ENCODE measurements at regions not wholly inside any gene's neighbourhood (a gene's known extent, or its start where the extent isn't known, plus 50 kb on each side); places are given as distances from the start of the nearest gene placed in this dataset.

GRCh38 chr4:33422656-33423055 lies 2702.5 kb downstream of the PCDH7 start:
- H3K27me3 ChIP-seq = no peaks in the 10 kb centered on the region
- TF ChIP-seq CTCF (IDR thresholded peaks at IDR 0.05; ENCODE audit: low read depth, low read length) = no peak
- DNase-seq (ENCODE audit: low read depth in 1 of 2, low spot score in 1 of 2) = no peak
- H3K27ac ChIP-seq = no peak overlapping the region
- no peaks in the 10 kb centered on the region for H3K36me3 ChIP-seq
- no peak overlapping the region for H3K4me3 ChIP-seq
- no peaks in the 10 kb centered on the region for H3K9me3 ChIP-seq (ENCODE audit: low read depth)
- H3K4me1 ChIP-seq (ENCODE audit: low read depth) = no peaks in the 10 kb centered on the region

GRCh38 chr4:33425936-33426335 lies 2705.8 kb downstream of the PCDH7 start:
- no peaks in the 10 kb centered on the region for H3K36me3 ChIP-seq
- H3K4me3 ChIP-seq = no peak overlapping the region
- no peak for DNase-seq (ENCODE audit: low read depth in 1 of 2, low spot score in 1 of 2)
- H3K27me3 ChIP-seq = no peaks in the 10 kb centered on the region
- no peak overlapping the region for H3K27ac ChIP-seq
- no peaks in the 10 kb centered on the region for H3K4me1 ChIP-seq (ENCODE audit: low read depth)
- TF ChIP-seq CTCF (IDR thresholded peaks at IDR 0.05; ENCODE audit: low read depth, low read length) = no peak
- H3K9me3 ChIP-seq (ENCODE audit: low read depth) = no peaks in the 10 kb centered on the region

- no peak for TF ChIP-seq CTCF (IDR thresholded peaks at IDR 0.05; ENCODE audit: low read depth, low read length)
- Histone ChIP-seq H3K27me3 (no peaks in the 10 kb centered on the region), H3K27ac (no peak overlapping the region), H3K4me1 (ENCODE audit: low read depth) (no peaks in the 10 kb centered on the region), H3K9me3 (ENCODE audit: low read depth) (no peaks in the 10 kb centered on the region), H3K36me3 (no peaks in the 10 kb centered on the region), H3K4me3 (no peak overlapping the region)
- no peak for DNase-seq (ENCODE audit: low read depth in 1 of 2, low spot score in 1 of 2)
Observed at GRCh38 chr4:33427676-33428075, 2707.5 kb downstream of the PCDH7 start.

GRCh38 chr4:33429971-33430370 lies 2709.8 kb downstream of the PCDH7 start:
- H3K27ac ChIP-seq = no peak overlapping the region
- TF ChIP-seq CTCF (IDR thresholded peaks at IDR 0.05; ENCODE audit: low read depth, low read length) = no peak

GRCh38 chr4:33437406-33437805 lies 2717.2 kb downstream of the PCDH7 start:
- no peaks in the 10 kb centered on the region for H3K4me1 ChIP-seq (ENCODE audit: low read depth)
- no peak overlapping the region for H3K27ac ChIP-seq
- TF ChIP-seq CTCF (IDR thresholded peaks at IDR 0.05; ENCODE audit: low read depth, low read length) = no peak
- DNase-seq (ENCODE audit: low read depth in 1 of 2, low spot score in 1 of 2) = no peak
- H3K27me3 ChIP-seq = no peaks in the 10 kb centered on the region
- no peak overlapping the region for H3K4me3 ChIP-seq
- H3K36me3 ChIP-seq = no peaks in the 10 kb centered on the region
- H3K9me3 ChIP-seq (ENCODE audit: low read depth) = no peaks in the 10 kb centered on the region

More at GRCh38 chr4:33429971-33430370, 2709.8 kb downstream of the PCDH7 start:
- no peak for DNase-seq (ENCODE audit: low read depth in 1 of 2, low spot score in 1 of 2)
- no peaks in the 10 kb centered on the region for H3K27me3 ChIP-seq
- H3K4me1 ChIP-seq (ENCODE audit: low read depth) = no peaks in the 10 kb centered on the region
- no peak overlapping the region for H3K4me3 ChIP-seq
- no peaks in the 10 kb centered on the region for H3K9me3 ChIP-seq (ENCODE audit: low read depth)
- H3K36me3 ChIP-seq = no peaks in the 10 kb centered on the region

GRCh38 chr4:33446953-33447352 lies 2726.8 kb downstream of the PCDH7 start:
- no peak overlapping the region for H3K27ac ChIP-seq
- H3K9me3 ChIP-seq (ENCODE audit: low read depth) = no peaks in the 10 kb centered on the region
- H3K4me3 ChIP-seq = no peak overlapping the region
- no peaks in the 10 kb centered on the region for H3K27me3 ChIP-seq
- DNase-seq (ENCODE audit: low read depth in 1 of 2, low spot score in 1 of 2) = no peak
- H3K36me3 ChIP-seq = no peaks in the 10 kb centered on the region
- TF ChIP-seq CTCF (IDR thresholded peaks at IDR 0.05; ENCODE audit: low read depth, low read length) = no peak
- no peaks in the 10 kb centered on the region for H3K4me1 ChIP-seq (ENCODE audit: low read depth)
